Left forelimb (tissue), 1 donor: ENCODE measurements at regions not wholly inside any gene's neighbourhood (a gene's known extent, or its start where the extent isn't known, plus 50 kb on each side); places are given as distances from the start of the nearest gene placed in this dataset.
A peak's percentile ranks its signal among the peaks of the same experiment; 100 is the strongest.
"Not testable (repeated sequence)": the region's sequence is repeated elsewhere in the genome, so short reads cannot be mapped to it uniquely, and the experiment has no call there.

Experiments
- DNase-seq: peaks from one replicate; pipeline ENCODE4 v3.0.0-alpha.2; 2018; ENCODE audit warnings: low spot score

- no peak for DNase-seq
Observed at GRCh38 chr9:126170286-126170823, 156.3 kb upstream of the MVB12B start.

GRCh38 chr9:126171641-126172040 is 155.0 kb upstream of the MVB12B start:
- no peak for DNase-seq

- no peak for DNase-seq
Observed at GRCh38 chr9:126173401-126173800, 153.2 kb upstream of the MVB12B start.

GRCh38 chr9:126173929-126174328 is 152.7 kb upstream of the MVB12B start:
- no peak for DNase-seq

GRCh38 chr9:126183266-126183665 is 143.4 kb upstream of the MVB12B start:
- DNase-seq = no peak

GRCh38 chr9:126190994-126191393 is 135.6 kb upstream of the MVB12B start:
- not testable (repeated sequence) for DNase-seq

- no peak for DNase-seq
Observed at GRCh38 chr9:126198854-126199253, 127.8 kb upstream of the MVB12B start.

GRCh38 chr9:126203313-126203712 is 123.3 kb upstream of the MVB12B start:
- DNase-seq = no peak

- DNase-seq = no peak
Observed at GRCh38 chr9:126204197-126204596, 122.4 kb upstream of the MVB12B start.

GRCh38 chr9:126204708-126205225 is 121.9 kb upstream of the MVB12B start:
- DNase-seq = no peak

- no peak for DNase-seq
Observed at GRCh38 chr9:126205265-126205664, 121.4 kb upstream of the MVB12B start.

GRCh38 chr9:126205845-126206498 is 120.7 kb upstream of the MVB12B start:
- no peak for DNase-seq

GRCh38 chr9:126207256-126207655 is 119.4 kb upstream of the MVB12B start:
- DNase-seq = no peak

GRCh38 chr9:126208216-126208758 is 118.3 kb upstream of the MVB12B start:
- DNase-seq = no peak

- no peak for DNase-seq
Observed at GRCh38 chr9:126211441-126212074, 115.1 kb upstream of the MVB12B start.

- no peak for DNase-seq
Observed at GRCh38 chr9:126215486-126215885, 111.1 kb upstream of the MVB12B start.

- DNase-seq = no peak
Observed at GRCh38 chr9:126216826-126217225, 109.8 kb upstream of the MVB12B start.

- DNase-seq = no peak
Observed at GRCh38 chr9:126217250-126217653, 109.4 kb upstream of the MVB12B start.

GRCh38 chr9:126217797-126218196 is 108.8 kb upstream of the MVB12B start:
- DNase-seq = no peak

GRCh38 chr9:126218359-126219125 is 108.1 kb upstream of the MVB12B start:
- peak; percentile 55 for DNase-seq

GRCh38 chr9:126219166-126219565 is 107.5 kb upstream of the MVB12B start:
- no peak for DNase-seq

- no peak for DNase-seq
Observed at GRCh38 chr9:126219648-126220063, 107.0 kb upstream of the MVB12B start.
